Neural cell (in vitro differentiated cells): ENCODE measurements at regions not wholly inside any gene's neighbourhood (a gene's known extent, or its start where the extent isn't known, plus 50 kb on each side); places are given as distances from the start of the nearest gene placed in this dataset.

Experiments
- RAD21 ChIP-seq: fragments of 450-650 bp; conservative IDR thresholded peaks from 2 replicates; pipeline ENCODE4 v1.6.1; 2014; ENCODE audit warnings: antibody characterized with exemption, mild to moderate bottlenecking, moderate library complexity
- TF ChIP-seq, protein P1 (sequence below): fragments of 450-650 bp; IDR thresholded peaks from 2 replicates; pipeline ENCODE4 v1.5.1; 2014; ENCODE audit warnings: antibody characterized with exemption, mild to moderate bottlenecking, moderate library complexity; ENCODE audit not compliant: poor library complexity, severe bottlenecking
- TF ChIP-seq, protein P2 (sequence below): IDR thresholded peaks from 2 replicates; pipeline ENCODE4 v1.6.1; 2012; ENCODE audit warnings: borderline replicate concordance

DNA sequence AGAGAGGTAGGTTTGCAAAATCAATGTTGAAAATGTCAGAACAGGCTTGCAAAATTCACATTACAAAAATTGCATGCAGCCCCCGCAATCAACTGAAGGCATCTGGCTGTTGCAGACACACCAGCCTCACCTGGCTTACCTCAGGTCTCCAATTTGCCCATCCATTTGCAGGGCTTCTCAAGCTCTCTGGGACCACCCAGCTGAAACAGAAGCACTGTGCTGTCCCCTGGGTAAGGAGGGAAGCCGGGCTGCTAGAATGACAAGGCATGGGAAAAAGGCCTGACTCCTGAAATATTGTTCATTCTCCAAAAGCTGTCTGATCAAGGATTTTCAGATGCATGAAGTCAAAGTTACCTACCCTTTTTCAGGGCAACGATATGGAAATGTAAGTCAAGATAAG, 52.6 kb upstream of the CD93 start:
- TF ChIP-seq, protein P1, sequence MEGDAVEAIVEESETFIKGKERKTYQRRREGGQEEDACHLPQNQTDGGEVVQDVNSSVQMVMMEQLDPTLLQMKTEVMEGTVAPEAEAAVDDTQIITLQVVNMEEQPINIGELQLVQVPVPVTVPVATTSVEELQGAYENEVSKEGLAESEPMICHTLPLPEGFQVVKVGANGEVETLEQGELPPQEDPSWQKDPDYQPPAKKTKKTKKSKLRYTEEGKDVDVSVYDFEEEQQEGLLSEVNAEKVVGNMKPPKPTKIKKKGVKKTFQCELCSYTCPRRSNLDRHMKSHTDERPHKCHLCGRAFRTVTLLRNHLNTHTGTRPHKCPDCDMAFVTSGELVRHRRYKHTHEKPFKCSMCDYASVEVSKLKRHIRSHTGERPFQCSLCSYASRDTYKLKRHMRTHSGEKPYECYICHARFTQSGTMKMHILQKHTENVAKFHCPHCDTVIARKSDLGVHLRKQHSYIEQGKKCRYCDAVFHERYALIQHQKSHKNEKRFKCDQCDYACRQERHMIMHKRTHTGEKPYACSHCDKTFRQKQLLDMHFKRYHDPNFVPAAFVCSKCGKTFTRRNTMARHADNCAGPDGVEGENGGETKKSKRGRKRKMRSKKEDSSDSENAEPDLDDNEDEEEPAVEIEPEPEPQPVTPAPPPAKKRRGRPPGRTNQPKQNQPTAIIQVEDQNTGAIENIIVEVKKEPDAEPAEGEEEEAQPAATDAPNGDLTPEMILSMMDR: no peak
- TF ChIP-seq, protein P2, sequence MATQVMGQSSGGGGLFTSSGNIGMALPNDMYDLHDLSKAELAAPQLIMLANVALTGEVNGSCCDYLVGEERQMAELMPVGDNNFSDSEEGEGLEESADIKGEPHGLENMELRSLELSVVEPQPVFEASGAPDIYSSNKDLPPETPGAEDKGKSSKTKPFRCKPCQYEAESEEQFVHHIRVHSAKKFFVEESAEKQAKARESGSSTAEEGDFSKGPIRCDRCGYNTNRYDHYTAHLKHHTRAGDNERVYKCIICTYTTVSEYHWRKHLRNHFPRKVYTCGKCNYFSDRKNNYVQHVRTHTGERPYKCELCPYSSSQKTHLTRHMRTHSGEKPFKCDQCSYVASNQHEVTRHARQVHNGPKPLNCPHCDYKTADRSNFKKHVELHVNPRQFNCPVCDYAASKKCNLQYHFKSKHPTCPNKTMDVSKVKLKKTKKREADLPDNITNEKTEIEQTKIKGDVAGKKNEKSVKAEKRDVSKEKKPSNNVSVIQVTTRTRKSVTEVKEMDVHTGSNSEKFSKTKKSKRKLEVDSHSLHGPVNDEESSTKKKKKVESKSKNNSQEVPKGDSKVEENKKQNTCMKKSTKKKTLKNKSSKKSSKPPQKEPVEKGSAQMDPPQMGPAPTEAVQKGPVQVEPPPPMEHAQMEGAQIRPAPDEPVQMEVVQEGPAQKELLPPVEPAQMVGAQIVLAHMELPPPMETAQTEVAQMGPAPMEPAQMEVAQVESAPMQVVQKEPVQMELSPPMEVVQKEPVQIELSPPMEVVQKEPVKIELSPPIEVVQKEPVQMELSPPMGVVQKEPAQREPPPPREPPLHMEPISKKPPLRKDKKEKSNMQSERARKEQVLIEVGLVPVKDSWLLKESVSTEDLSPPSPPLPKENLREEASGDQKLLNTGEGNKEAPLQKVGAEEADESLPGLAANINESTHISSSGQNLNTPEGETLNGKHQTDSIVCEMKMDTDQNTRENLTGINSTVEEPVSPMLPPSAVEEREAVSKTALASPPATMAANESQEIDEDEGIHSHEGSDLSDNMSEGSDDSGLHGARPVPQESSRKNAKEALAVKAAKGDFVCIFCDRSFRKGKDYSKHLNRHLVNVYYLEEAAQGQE: no peak
- no peak for TF ChIP-seq RAD21
